AG04449 (cell line): ENCODE measurements at regions not wholly inside any gene's neighbourhood (a gene's known extent, or its start where the extent isn't known, plus 50 kb on each side); places are given as distances from the start of the nearest gene placed in this dataset.

ENCODE experiments used
- CTCF ChIA-PET: fragments of 350-600 bp; formaldehyde crosslinking; extraction: SDS; loops from one replicate; lab custom pipeline; 2021; ENCODE audit warnings: antibody characterized with exemption; lab: Yijun Ruan, JAX
- POLR2A ChIA-PET: fragments of 400-600, 350-600 bp; formaldehyde crosslinking; extraction: SDS; loops from one replicate; lab custom pipeline; 2020; ENCODE audit warnings: antibody characterized with exemption, inconsistent platforms; lab: Yijun Ruan, JAX
- DNase-seq: peaks from one replicate; pipeline ENCODE4 v3.0.0-alpha.2; 2010; ENCODE audit warnings: low read depth, low spot score
- H3K4me3 ChIP-seq: 2 replicates; pipeline ENCODE4 v1.5.1; 2011; ENCODE audit warnings: low read depth, mild to moderate bottlenecking, control low read depth, low read length
- CTCF ChIP-seq: IDR thresholded peaks from one replicate; pipeline ENCODE4 v1.5.1; 2011; ENCODE audit warnings: mild to moderate bottlenecking, moderate library complexity, low read length, control low read depth, inconsistent platforms; ENCODE audit not compliant: insufficient read depth; ENCODE audit errors: missing control alignments

GRCh38 chr10:132134241-132135052 is 52.3 kb upstream of the DPYSL4 start:
- no peak for DNase-seq
- H3K4me3 ChIP-seq = no peak overlapping the region
- CTCF ChIA-PET = interaction anchor here (0.9 kb wide), 1 partner anchor 8 kb away, joined by 6 read pairs; no protein-coding TSS in a partner anchor
- POLR2A ChIA-PET = no interaction called here
- no peak for TF ChIP-seq CTCF

GRCh38 chr10:132135053-132135872 is 51.5 kb upstream of the DPYSL4 start:
- no peak overlapping the region for H3K4me3 ChIP-seq
- no peak for TF ChIP-seq CTCF
- POLR2A ChIA-PET = no interaction called here
- CTCF ChIA-PET = no interaction called here
- no peak for DNase-seq

- POLR2A ChIA-PET = no interaction called here
- no peak for DNase-seq
- CTCF ChIA-PET = no interaction called here
- no peak for TF ChIP-seq CTCF
- H3K4me3 ChIP-seq = no peak overlapping the region
These were observed 50.6 kb upstream of the DPYSL4 start for GRCh38 chr10:132136097-132136521.

GRCh38 chr10:132136689-132137088 is 50.1 kb upstream of the DPYSL4 start:
- DNase-seq = no peak
- TF ChIP-seq CTCF = no peak
- H3K4me3 ChIP-seq = no peak overlapping the region
- ChIA-PET CTCF (no interaction called here), POLR2A (no interaction called here)
